Neuronal stem cell (in vitro differentiated cells): ENCODE measurements at regions not wholly inside any gene's neighbourhood (a gene's known extent, or its start where the extent isn't known, plus 50 kb on each side); places are given as distances from the start of the nearest gene placed in this dataset.

ENCODE experiments used
- DNase-seq: peaks from one replicate; pipeline ENCODE4 v3.0.0-alpha.2; 2013; ENCODE audit warnings: low spot score
- H2AFZ ChIP-seq: one replicate; pipeline ENCODE4 v1.6.1; 2013; ENCODE audit warnings: mild to moderate bottlenecking, low read length, inconsistent platforms
- H2AK5ac ChIP-seq: 2 replicates; pipeline ENCODE4 v1.6.1; 2013; ENCODE audit warnings: low read depth, mild to moderate bottlenecking, inconsistent platforms, low read length, moderate library complexity, mixed read lengths
- H2BK120ac ChIP-seq: 2 replicates; pipeline ENCODE4 v1.6.1; 2013; ENCODE audit warnings: low read depth, mild to moderate bottlenecking, inconsistent platforms, low read length, moderate library complexity, mixed read lengths
- H2BK12ac ChIP-seq: one replicate; pipeline ENCODE4 v1.6.1; 2013; ENCODE audit warnings: low read length, inconsistent platforms
- H2BK15ac ChIP-seq: 2 replicates; pipeline ENCODE4 v1.6.1; 2013; ENCODE audit warnings: mild to moderate bottlenecking, low read length, inconsistent platforms, mixed read lengths
- H2BK5ac ChIP-seq: one replicate; pipeline ENCODE4 v1.6.1; 2013; ENCODE audit warnings: inconsistent platforms, mild to moderate bottlenecking, low read length, moderate library complexity
- H3K14ac ChIP-seq: one replicate; pipeline ENCODE4 v1.6.1; 2013; ENCODE audit warnings: low read length, inconsistent platforms
- H3K18ac ChIP-seq: 2 replicates; pipeline ENCODE4 v1.6.1; 2013; ENCODE audit warnings: low read length, inconsistent platforms
- H3K23ac ChIP-seq: 2 replicates; pipeline ENCODE4 v1.6.1; 2013; ENCODE audit warnings: low read depth, mild to moderate bottlenecking, mixed read lengths, low read length, inconsistent platforms; ENCODE audit not compliant: poor library complexity
- H3K27ac ChIP-seq: replicated peaks from 3 replicates; pipeline ENCODE4 v1.5.1; 2013; ENCODE audit warnings: low read length, inconsistent platforms
- H3K27me3 ChIP-seq, 3 experiments: 2 replicates each; pipeline ENCODE4 v1.6.1; 2013; ENCODE audit warnings: low read length in 3 of 3, mild to moderate bottlenecking in 2 of 3, inconsistent platforms in 1 of 3, low read depth in 1 of 3, mixed read lengths in 1 of 3, moderate library complexity in 1 of 3; ENCODE audit not compliant: control insufficient read depth in 3 of 3, insufficient read depth in 3 of 3
- H3K36me3 ChIP-seq, 2 donors: replicated peaks in 1 of 2; 2 replicates each; pipeline ENCODE4 v1.6.1; 2013; ENCODE audit warnings: low read length in 2 of 2; ENCODE audit not compliant: control insufficient read depth in 2 of 2, insufficient read depth in 2 of 2
- H3K4ac ChIP-seq: 2 replicates; pipeline ENCODE4 v1.6.1; 2013; ENCODE audit warnings: inconsistent platforms, mild to moderate bottlenecking, low read length, moderate library complexity
- H3K4me1 ChIP-seq, 2 donors: 1 replicate in 1 of 2; 2 replicates in 1 of 2; pipeline ENCODE4 v1.6.1; 2013; ENCODE audit warnings: low read length in 2 of 2, low read depth in 1 of 2; ENCODE audit not compliant: control insufficient read depth in 2 of 2, insufficient read depth in 1 of 2
- H3K4me2 ChIP-seq: one replicate; pipeline ENCODE4 v1.6.1; 2013; ENCODE audit warnings: mild to moderate bottlenecking, low read length, inconsistent platforms; ENCODE audit not compliant: insufficient read depth, poor library complexity, severe bottlenecking
- H3K4me3 ChIP-seq, 2 donors: 2 replicates each; pipeline ENCODE4 v1.5.1; 2013; ENCODE audit warnings: low read length in 2 of 2, mild to moderate bottlenecking in 2 of 2, inconsistent platforms in 1 of 2, moderate library complexity in 1 of 2
- H3K79me1 ChIP-seq: one replicate; pipeline ENCODE4 v1.6.1; 2013; ENCODE audit warnings: low read depth, mild to moderate bottlenecking, inconsistent platforms, low read length, moderate library complexity
- H3K9ac ChIP-seq: one replicate; pipeline ENCODE4 v1.6.1; 2013; ENCODE audit warnings: mild to moderate bottlenecking, low read depth, low read length, inconsistent platforms; ENCODE audit not compliant: poor library complexity
- H3K9me3 ChIP-seq, 2 donors: replicated peaks in 1 of 2; 2 replicates each; pipeline versions ENCODE3 to v1.6.1; 2013; ENCODE audit warnings: low read length in 2 of 2, mild to moderate bottlenecking in 2 of 2, inconsistent platforms in 1 of 2, low read depth in 1 of 2, mixed read lengths in 1 of 2, moderate library complexity in 1 of 2; ENCODE audit not compliant: control insufficient read depth in 2 of 2, insufficient read depth in 1 of 2
- H4K8ac ChIP-seq: one replicate; pipeline ENCODE4 v1.6.1; 2013; ENCODE audit warnings: low read depth, mild to moderate bottlenecking, inconsistent platforms, low read length, moderate library complexity
- H4K91ac ChIP-seq: one replicate; pipeline ENCODE4 v1.6.1; 2013; ENCODE audit warnings: low read length, low read depth, mild to moderate bottlenecking, inconsistent platforms; ENCODE audit not compliant: poor library complexity
- WGBS, 2 donors: extraction: QIAGEN DNeasy Blood & Tissue Kit; methylation state at CpG; one replicate each; pipeline ENCODE4 v1.1.7; 2013; ENCODE audit warnings: missing lambda C conversion rate in 2 of 2, mixed read lengths in 1 of 2; ENCODE audit not compliant: insufficient read length in 2 of 2, insufficient replicate concordance in 1 of 2; ENCODE audit errors: extremely low coverage in 2 of 2; 5-methylcytosine and 5-hydroxymethylcytosine counted together

GRCh38 chr6:40077315-40077714, 143.1 kb upstream of the MOCS1 start:
- Histone ChIP-seq H2BK120ac (no peak overlapping the region), H3K23ac (no peak overlapping the region), H4K91ac (no peak overlapping the region), H2BK12ac (no peak overlapping the region), H2BK15ac (no peak overlapping the region), H3K36me3 (no peaks in the 10 kb centered on the region), H3K18ac (no peak overlapping the region), H3K4ac (no peak overlapping the region), H3K27me3 (no peaks in the 10 kb centered on the region), H3K9ac (no peak overlapping the region), H2AK5ac (no peak overlapping the region), H3K9me3 (no peaks in the 10 kb centered on the region), H3K4me3 (no peak overlapping the region), H3K27ac (no peak overlapping the region), H3K4me2 (no peak overlapping the region), H2AFZ (no peak overlapping the region), H2BK5ac (no peak overlapping the region), H4K8ac (no peak overlapping the region), H3K79me1 (no peaks in the 10 kb centered on the region), H3K14ac (no peak overlapping the region), H3K4me1 (peaks cover 0 to 4% of the 10 kb centered on the region in 2 donors)
- DNase-seq = no peak
- WGBS, 2 donors = no CpG with 5 or more reads among the region's 2 CpGs

DNA sequence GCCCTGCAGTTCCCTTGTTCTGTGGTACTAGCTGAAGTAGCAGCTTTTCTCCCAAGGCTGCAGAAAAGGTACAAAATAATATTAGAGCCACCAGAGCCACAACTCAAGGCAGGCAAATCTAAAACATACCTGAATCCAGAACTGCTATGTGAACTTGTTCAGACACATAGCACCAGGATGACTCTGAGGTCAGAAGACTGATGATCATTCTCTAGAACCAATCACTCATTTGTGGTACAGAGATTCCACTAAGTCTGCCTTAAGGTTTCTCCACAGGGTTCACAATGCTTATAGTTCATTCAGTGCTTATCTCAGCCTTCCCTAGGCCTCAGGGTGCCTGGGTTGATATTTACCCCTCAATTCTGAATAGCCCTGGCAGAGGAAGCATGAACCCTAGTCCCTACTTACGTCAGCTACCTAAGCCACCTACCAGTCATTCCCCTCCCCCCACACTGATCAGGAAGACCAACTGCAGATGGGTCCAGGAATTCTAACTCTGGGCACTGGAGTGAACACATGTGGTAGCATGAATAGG, 140.9 kb upstream of the MOCS1 start:
- no peaks in the 10 kb centered on the region for H3K36me3 ChIP-seq
- H4K8ac ChIP-seq = no peak overlapping the region
- H2BK120ac ChIP-seq = no peak overlapping the region
- no peak overlapping the region for H3K27ac ChIP-seq
- H2BK12ac ChIP-seq = no peak overlapping the region
- H3K4ac ChIP-seq = no peak overlapping the region
- no peak overlapping the region for H2AK5ac ChIP-seq
- H3K14ac ChIP-seq = no peak overlapping the region
- H3K9me3 ChIP-seq = no peaks in the 10 kb centered on the region
- H3K23ac ChIP-seq = no peak overlapping the region
- DNase-seq = no peak
- WGBS, 2 donors = no CpG with 5 or more reads among the region's 1 CpG
- no peak overlapping the region for H2BK5ac ChIP-seq
- H3K4me3 ChIP-seq = no peak overlapping the region
- H4K91ac ChIP-seq = no peak overlapping the region
- H2BK15ac ChIP-seq = no peak overlapping the region
- no peak overlapping the region for H3K18ac ChIP-seq
- H3K27me3 ChIP-seq = no peaks in the 10 kb centered on the region
- H2AFZ ChIP-seq = no peak overlapping the region
- H3K9ac ChIP-seq = no peak overlapping the region
- peaks cover 0 to 4% of the 10 kb centered on the region in 2 donors for H3K4me1 ChIP-seq
- no peaks in the 10 kb centered on the region for H3K79me1 ChIP-seq
- no peak overlapping the region for H3K4me2 ChIP-seq

DNA sequence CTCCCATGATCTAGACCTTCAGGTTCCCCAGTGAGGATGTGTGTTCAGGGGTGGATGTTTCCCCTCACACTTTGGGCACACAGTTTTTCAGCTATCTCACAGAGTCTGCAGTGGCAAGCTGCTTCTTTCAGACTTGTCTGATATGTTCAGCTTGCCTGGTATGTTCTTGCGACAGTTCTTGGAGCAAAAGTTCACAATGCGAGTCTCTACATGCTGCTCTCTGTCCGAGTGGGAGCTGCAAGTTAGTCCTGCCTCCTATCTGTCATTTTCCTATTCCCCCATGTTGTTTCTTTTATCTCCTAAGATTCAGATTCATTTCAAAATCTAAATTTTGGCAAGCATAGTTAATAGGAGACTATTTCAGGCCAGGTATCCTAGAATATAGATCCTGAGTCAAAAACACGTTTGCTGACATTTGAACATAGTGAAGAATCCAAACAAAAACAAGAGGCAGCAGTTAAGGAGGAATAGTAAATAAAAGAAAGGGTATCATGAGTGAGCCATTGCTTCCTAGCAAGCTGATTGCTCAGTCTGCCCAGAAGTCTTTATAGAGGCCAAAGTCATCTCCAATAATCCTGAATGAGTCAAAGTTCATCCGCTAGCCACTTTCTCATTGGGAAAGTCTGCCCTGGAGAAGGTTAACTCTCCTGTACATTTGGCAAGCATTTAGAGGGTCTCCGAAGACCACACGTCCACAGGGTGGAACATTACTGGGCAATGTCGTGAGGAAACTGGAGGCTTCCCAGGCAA, 140.2 kb upstream of the MOCS1 start:
- Histone ChIP-seq H3K18ac (no peak overlapping the region), H3K79me1 (no peaks in the 10 kb centered on the region), H4K8ac (no peak overlapping the region), H2BK120ac (no peak overlapping the region), H2BK15ac (no peak overlapping the region), H2AFZ (no peak overlapping the region), H2BK12ac (no peak overlapping the region), H4K91ac (no peak overlapping the region), H3K9ac (no peak overlapping the region), H2BK5ac (no peak overlapping the region), H3K4me3 (no peak overlapping the region), H3K4ac (no peak overlapping the region), H3K27me3 (no peaks in the 10 kb centered on the region), H3K27ac (no peak overlapping the region), H3K23ac (no peak overlapping the region), H3K4me2 (no peak overlapping the region), H3K9me3 (no peaks in the 10 kb centered on the region), H3K4me1 (peaks cover 0 to 4% of the 10 kb centered on the region in 2 donors), H2AK5ac (no peak overlapping the region), H3K14ac (no peak overlapping the region), H3K36me3 (no peaks in the 10 kb centered on the region)
- DNase-seq = no peak
- WGBS, 2 donors = no CpG with 5 or more reads among the region's 8 CpGs

DNA sequence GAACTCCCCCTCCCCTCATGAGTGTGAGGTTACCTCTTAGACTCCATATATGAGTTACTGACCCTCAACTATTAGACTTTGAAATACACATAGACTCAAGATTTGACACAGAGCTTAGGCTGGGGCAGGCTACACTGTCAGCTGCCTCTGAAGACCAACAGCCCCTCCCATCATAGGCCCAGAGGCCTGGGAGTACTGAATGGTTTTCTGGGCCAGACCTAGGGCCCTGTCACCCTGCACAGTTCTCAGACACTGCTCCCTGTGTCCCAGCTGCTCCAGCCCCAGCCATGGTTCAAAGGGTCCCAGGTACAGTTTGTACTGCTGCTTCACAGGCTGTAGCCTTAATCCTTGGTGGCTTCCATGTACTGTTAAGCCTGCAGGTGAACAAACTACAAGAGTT, 132.1 kb upstream of the MOCS1 start:
- H3K18ac ChIP-seq = no peak overlapping the region
- no peak overlapping the region for H3K9ac ChIP-seq
- H3K27ac ChIP-seq = no peak overlapping the region
- H2BK5ac ChIP-seq = no peak overlapping the region
- no peaks in the 10 kb centered on the region for H3K27me3 ChIP-seq
- H3K4me1 ChIP-seq = no peaks in the 10 kb centered on the region
- H3K36me3 ChIP-seq = no peaks in the 10 kb centered on the region
- H3K23ac ChIP-seq = no peak overlapping the region
- no peak overlapping the region for H2BK15ac ChIP-seq
- no peak overlapping the region for H2BK12ac ChIP-seq
- H3K14ac ChIP-seq = no peak overlapping the region
- no peak overlapping the region for H4K91ac ChIP-seq
- no peak overlapping the region for H3K4me2 ChIP-seq
- no peak overlapping the region for H2BK120ac ChIP-seq
- H3K9me3 ChIP-seq = peaks cover 0 to 3% of the 10 kb centered on the region in 2 donors
- no peak overlapping the region for H4K8ac ChIP-seq
- no peak overlapping the region for H3K4me3 ChIP-seq
- H2AFZ ChIP-seq = no peak overlapping the region
- no peak for DNase-seq
- H3K79me1 ChIP-seq = no peaks in the 10 kb centered on the region
- H2AK5ac ChIP-seq = no peak overlapping the region
- H3K4ac ChIP-seq = no peak overlapping the region
